GM13977 (cell line): ENCODE measurements at regions not wholly inside any gene's neighbourhood (a gene's known extent, or its start where the extent isn't known, plus 50 kb on each side); places are given as distances from the start of the nearest gene placed in this dataset.

Experiments
- DNase-seq: peaks from one replicate; pipeline ENCODE4 v3.0.0; 2012; ENCODE audit warnings: low spot score
- in situ Hi-C: fragments of 300-500 bp; cut with MboI; formaldehyde crosslinking; loops from one replicate; pipeline ENCODE4 v1.12.0; 2022; ENCODE audit warnings: low sequenced_read_pairs, low pct_unique_long_range_greater_than_20kb, mixed read lengths, inconsistent platforms; ENCODE audit not compliant: unreplicated experiment
- TF ChIP-seq, protein P1 (sequence below): IDR thresholded peaks from 2 replicates; pipeline ENCODE4 v1.5.1; 2012; ENCODE audit warnings: mild to moderate bottlenecking, control low read depth; ENCODE audit not compliant: insufficient read depth; ENCODE audit errors: extremely low read depth, missing control alignments

DNA sequence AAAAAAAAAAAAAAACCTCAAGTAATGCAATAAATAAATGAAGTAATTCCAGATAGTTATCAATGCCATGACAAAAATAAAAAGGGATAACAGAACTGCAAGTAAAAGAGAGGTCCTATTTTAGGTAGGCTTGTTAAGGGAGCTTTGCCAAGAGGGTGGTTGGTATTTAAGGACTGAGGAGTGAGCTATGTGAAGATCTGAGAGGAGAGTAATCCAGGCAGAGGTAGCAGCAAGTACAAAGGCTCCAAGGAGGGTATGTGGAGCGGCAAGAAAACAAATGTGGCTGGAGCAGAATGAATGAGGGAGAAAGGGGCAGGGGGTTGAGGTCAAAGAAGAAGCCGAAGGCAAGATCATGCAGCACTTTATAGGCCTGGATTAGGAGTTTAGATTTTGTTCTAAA, 59.9 kb upstream of the CDC42BPA start:
- in situ Hi-C loops, result no loop called here
- TF ChIP-seq, protein P1, sequence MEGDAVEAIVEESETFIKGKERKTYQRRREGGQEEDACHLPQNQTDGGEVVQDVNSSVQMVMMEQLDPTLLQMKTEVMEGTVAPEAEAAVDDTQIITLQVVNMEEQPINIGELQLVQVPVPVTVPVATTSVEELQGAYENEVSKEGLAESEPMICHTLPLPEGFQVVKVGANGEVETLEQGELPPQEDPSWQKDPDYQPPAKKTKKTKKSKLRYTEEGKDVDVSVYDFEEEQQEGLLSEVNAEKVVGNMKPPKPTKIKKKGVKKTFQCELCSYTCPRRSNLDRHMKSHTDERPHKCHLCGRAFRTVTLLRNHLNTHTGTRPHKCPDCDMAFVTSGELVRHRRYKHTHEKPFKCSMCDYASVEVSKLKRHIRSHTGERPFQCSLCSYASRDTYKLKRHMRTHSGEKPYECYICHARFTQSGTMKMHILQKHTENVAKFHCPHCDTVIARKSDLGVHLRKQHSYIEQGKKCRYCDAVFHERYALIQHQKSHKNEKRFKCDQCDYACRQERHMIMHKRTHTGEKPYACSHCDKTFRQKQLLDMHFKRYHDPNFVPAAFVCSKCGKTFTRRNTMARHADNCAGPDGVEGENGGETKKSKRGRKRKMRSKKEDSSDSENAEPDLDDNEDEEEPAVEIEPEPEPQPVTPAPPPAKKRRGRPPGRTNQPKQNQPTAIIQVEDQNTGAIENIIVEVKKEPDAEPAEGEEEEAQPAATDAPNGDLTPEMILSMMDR, result no peak
- no peak for DNase-seq

DNA sequence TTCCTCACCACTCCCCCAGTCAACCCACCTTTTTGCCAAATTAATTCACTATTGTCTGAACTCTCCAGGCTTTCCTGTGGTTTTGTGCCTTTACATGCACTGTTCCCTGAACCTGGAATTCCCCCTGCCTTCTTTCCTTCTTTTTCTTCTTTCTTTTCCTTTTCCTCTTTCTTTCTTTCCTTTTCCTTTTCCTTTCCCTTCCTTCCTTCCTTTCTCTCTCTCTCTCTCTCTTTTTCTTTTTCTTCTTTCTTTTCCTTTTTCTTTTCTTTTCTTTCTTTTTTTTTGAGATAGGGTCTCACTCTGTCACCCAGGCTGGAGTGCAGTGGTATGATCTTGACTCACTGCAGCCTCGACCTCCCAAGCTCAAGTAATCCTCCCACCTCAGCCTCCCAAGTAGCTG, 56.6 kb upstream of the CDC42BPA start:
- TF ChIP-seq, protein P1, result no peak
- DNase-seq, result no peak
- in situ Hi-C loops, result no loop called here

DNA sequence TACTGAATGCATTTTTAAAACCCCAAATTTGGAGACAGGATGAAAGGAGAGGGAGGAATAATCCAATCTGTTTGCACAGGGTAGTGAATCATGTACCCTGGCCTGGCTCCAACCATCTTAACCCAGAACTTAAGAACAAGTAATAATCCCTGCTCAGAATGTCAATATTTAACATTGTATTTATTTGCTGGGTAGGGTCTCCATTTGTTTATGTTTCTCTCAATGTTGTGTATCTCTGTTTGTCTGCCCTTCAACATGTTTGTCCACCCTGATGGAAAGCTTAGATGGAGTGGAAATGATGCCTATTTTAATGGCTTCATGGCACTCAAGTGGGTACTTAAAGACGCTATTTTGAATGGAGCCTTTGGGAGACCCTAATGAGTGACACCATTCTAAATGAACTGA, 54.4 kb upstream of the CDC42BPA start:
- TF ChIP-seq, protein P1, result no peak
- no peak for DNase-seq
- in situ Hi-C loops, result no loop called here

DNA sequence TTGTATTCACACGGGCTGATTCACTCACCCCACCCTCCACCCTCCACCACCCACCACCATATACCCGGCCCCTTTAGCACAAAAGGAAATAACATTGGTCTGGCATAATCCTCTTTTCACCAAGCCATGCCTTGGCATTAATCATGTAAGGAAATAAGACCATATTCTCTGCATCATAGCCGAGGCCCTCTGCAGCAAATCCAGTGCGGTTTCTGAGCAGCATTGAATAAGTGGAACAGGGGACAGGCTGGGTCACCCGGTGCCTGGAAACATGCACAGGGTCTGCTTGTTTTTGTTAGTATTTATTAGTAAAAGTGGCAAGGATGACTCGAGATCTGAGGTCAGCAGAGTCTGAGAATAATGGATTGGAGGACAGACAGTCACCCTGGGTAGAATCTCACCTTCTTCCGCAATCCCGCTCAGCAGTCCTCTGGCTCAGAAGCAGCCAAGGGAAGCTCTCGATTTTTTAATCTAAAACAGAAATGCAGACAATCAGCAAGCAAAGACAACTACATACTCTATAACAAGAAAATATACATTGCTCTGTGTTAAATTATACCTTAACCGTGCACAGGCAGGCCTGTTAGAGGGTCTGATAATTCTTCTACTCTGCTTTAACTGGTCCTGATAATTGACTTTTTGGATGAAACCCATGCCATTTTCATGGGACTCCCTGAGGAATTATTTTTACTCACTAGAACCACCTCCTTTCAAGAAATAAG, 52.4 kb upstream of the CDC42BPA start:
- no peak for DNase-seq
- in situ Hi-C loops, result no loop called here
- TF ChIP-seq, protein P1, result no peak

DNA sequence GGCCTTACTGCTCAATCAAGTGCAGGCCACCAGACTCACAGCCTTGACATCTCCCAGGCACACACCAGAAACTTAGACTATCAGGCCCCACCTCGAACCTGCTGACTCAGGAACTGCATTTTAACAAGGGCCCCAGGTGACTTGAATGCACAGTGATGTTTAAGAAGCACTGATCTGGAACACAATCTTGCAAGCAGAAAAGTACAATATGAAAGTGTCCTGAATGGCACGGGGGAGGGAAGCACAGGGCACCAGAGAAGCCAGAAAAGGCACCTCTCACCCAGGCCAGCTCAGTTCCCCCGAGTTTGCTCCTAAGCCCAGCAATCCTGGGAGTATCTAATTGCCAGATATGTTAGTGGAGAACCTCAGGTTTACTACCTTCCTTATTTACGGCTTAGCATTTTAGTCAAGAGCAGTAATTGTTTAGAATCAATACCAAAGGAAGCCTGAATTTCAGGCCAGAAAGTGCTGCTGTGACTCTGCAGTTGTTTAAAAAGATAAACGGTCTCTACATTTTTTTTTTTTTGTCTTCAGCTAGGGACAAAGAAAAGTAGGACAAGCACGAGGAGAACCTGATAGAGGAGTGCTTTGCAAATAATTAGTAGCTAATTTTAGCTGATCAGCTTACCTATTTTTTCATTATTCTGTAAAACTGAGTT, 50.9 kb upstream of the CDC42BPA start:
- TF ChIP-seq, protein P1, result no peak
- in situ Hi-C loops, result no loop called here
- no peak for DNase-seq
